ENCODE measurements at regions not wholly inside any gene's neighbourhood (a gene's known extent, or its start where the extent isn't known, plus 50 kb on each side); places are given as distances from the start of the nearest gene placed in this dataset.

- TF ChIP-seq CTCF (IDR thresholded peaks at IDR 0.05; ENCODE audit: low read depth, low read length): no peak
- DNase-seq (ENCODE audit: low read depth in 2 of 2): no peak
- no peak overlapping the region for H3K4me3 ChIP-seq (replicated peaks in 1 of 2; ENCODE audit: low read depth in 2 of 2, low read length in 2 of 2)
These were observed 158.5 kb upstream of the SGO1 start for GRCh38 chr3:20344400-20344959.

GRCh38 chr3:20343790-20344189 lies 157.8 kb upstream of the SGO1 start:
- no peak for TF ChIP-seq CTCF (IDR thresholded peaks at IDR 0.05; ENCODE audit: low read depth, low read length)
- DNase-seq (ENCODE audit: low read depth in 2 of 2): no peak
- no peak overlapping the region for H3K4me3 ChIP-seq (replicated peaks in 1 of 2; ENCODE audit: low read depth in 2 of 2, low read length in 2 of 2)

GRCh38 chr3:20340324-20340928 lies 154.4 kb upstream of the SGO1 start:
- H3K4me3 ChIP-seq (replicated peaks in 1 of 2; ENCODE audit: low read depth in 2 of 2, low read length in 2 of 2): no peak overlapping the region
- DNase-seq (ENCODE audit: low read depth in 2 of 2): peak; percentile 83 to 84
- peak; percentile 92 for TF ChIP-seq CTCF (IDR thresholded peaks at IDR 0.05; ENCODE audit: low read depth, low read length)

- TF ChIP-seq CTCF (IDR thresholded peaks at IDR 0.05; ENCODE audit: low read depth, low read length): no peak
- no peak for DNase-seq (ENCODE audit: low read depth in 2 of 2)
- H3K4me3 ChIP-seq (replicated peaks in 1 of 2; ENCODE audit: low read depth in 2 of 2, low read length in 2 of 2): no peak overlapping the region
These were observed 150.6 kb upstream of the SGO1 start for GRCh38 chr3:20336572-20336971.

- no peak for DNase-seq (ENCODE audit: low read depth in 2 of 2)
- TF ChIP-seq CTCF (IDR thresholded peaks at IDR 0.05; ENCODE audit: low read depth, low read length): no peak
- no peak overlapping the region for H3K4me3 ChIP-seq (replicated peaks in 1 of 2; ENCODE audit: low read depth in 2 of 2, low read length in 2 of 2)
These were observed 148.8 kb upstream of the SGO1 start for GRCh38 chr3:20334842-20335241.

GRCh38 chr3:20327889-20328288 lies 141.9 kb upstream of the SGO1 start:
- H3K4me3 ChIP-seq (replicated peaks in 1 of 2; ENCODE audit: low read depth in 2 of 2, low read length in 2 of 2): no peak overlapping the region
- DNase-seq (ENCODE audit: low read depth in 2 of 2): no peak
- no peak for TF ChIP-seq CTCF (IDR thresholded peaks at IDR 0.05; ENCODE audit: low read depth, low read length)

GRCh38 chr3:20326541-20326940 lies 140.5 kb upstream of the SGO1 start:
- peak in 1 of 2 donors; percentile 56 for DNase-seq (ENCODE audit: low read depth in 2 of 2)
- no peak overlapping the region for H3K4me3 ChIP-seq (replicated peaks in 1 of 2; ENCODE audit: low read depth in 2 of 2, low read length in 2 of 2)
- TF ChIP-seq CTCF (IDR thresholded peaks at IDR 0.05; ENCODE audit: low read depth, low read length): no peak

Measured in cardiac fibroblast (primary cell).